Naive thymus-derived CD4-positive, alpha-beta T cell (primary cell): ENCODE measurements at regions not wholly inside any gene's neighbourhood (a gene's known extent, or its start where the extent isn't known, plus 50 kb on each side); places are given as distances from the start of the nearest gene placed in this dataset.

Experiments used
- ATAC-seq: fragments of 150-1000 bp; cut with Tn5 transposase; 2 replicates; pipeline ENCODE4 v1.10.0; 2021; ENCODE audit warnings: mild to moderate bottlenecking, moderate library complexity
- CTCF ChIA-PET: fragments of 350-600 bp; sonication (Branson Sonifier 250); formaldehyde crosslinking; loops from one replicate; lab custom pipeline; 2021; ENCODE audit warnings: antibody characterized with exemption; lab: Charles Lee
- POLR2A ChIA-PET: fragments of 350-600 bp; sonication (Branson Sonifier 250); formaldehyde crosslinking; loops from one replicate; lab custom pipeline; 2021; ENCODE audit warnings: antibody characterized with exemption, inconsistent platforms; lab: Charles Lee
- DNase-seq, 9 donors: peaks; one replicate each; pipeline versions ENCODE4 v3.0.0 to v3.0.0-alpha.2; 2020 to 2022; ENCODE audit warnings: mixed read lengths in 1 of 9
- H3K27ac ChIP-seq: one replicate; pipeline ENCODE4 v1.7.0; 2013; ENCODE audit warnings: mild to moderate bottlenecking, low read depth, low read length, moderate library complexity
- H3K27me3 ChIP-seq, 2 donors: one replicate each; pipeline ENCODE4 v1.7.0; 2013; ENCODE audit warnings: low read length in 2 of 2, mild to moderate bottlenecking in 2 of 2, moderate library complexity in 2 of 2; ENCODE audit not compliant: control insufficient read depth in 2 of 2, insufficient read depth in 2 of 2
- H3K36me3 ChIP-seq, 3 experiments: 1 replicate in 2 of 3; 2 replicates in 1 of 3; pipeline ENCODE4 v1.7.0; 2013; ENCODE audit warnings: low read length in 3 of 3, mild to moderate bottlenecking in 3 of 3, moderate library complexity in 1 of 3; ENCODE audit not compliant: insufficient read depth in 3 of 3, control insufficient read depth in 2 of 3
- H3K4me1 ChIP-seq, 2 donors: one replicate each; pipeline ENCODE4 v1.7.0; 2013; ENCODE audit warnings: low read length in 2 of 2, mild to moderate bottlenecking in 2 of 2, moderate library complexity in 1 of 2; ENCODE audit not compliant: control insufficient read depth in 2 of 2, insufficient read depth in 2 of 2
- H3K4me3 ChIP-seq: 2 replicates; pipeline ENCODE4 v1.7.0; 2013; ENCODE audit warnings: mild to moderate bottlenecking, low read length
- H3K9me3 ChIP-seq, 3 experiments: 1 replicate in 2 of 3; 2 replicates in 1 of 3; pipeline ENCODE4 v1.7.0; 2013; ENCODE audit warnings: low read length in 3 of 3; ENCODE audit not compliant: control insufficient read depth in 2 of 3
- H3K27ac Mint-ChIP-seq, 9 donors: one replicate each; pipeline ENCODE4 v1.8.0; 2020 to 2022; ENCODE audit warnings: mixed read lengths in 9 of 9, mild to moderate bottlenecking in 8 of 9, moderate library complexity in 5 of 9, inconsistent platforms in 2 of 9
- H3K27me3 Mint-ChIP-seq, 5 donors: one replicate each; pipeline ENCODE4 v1.8.0; 2021 to 2022; ENCODE audit warnings: mixed read lengths in 5 of 5, mild to moderate bottlenecking in 1 of 5
- H3K36me3 Mint-ChIP-seq, 5 donors: one replicate each; pipeline ENCODE4 v1.8.0; 2020 to 2022; ENCODE audit warnings: mixed read lengths in 5 of 5, mild to moderate bottlenecking in 3 of 5, inconsistent platforms in 1 of 5
- H3K4me1 Mint-ChIP-seq, 7 donors: one replicate each; pipeline ENCODE4 v1.8.0; 2020 to 2022; ENCODE audit warnings: mixed read lengths in 7 of 7, mild to moderate bottlenecking in 3 of 7, inconsistent platforms in 1 of 7
- H3K4me3 Mint-ChIP-seq, 10 donors: one replicate each; pipeline ENCODE4 v1.8.0; 2020 to 2022; ENCODE audit warnings: mild to moderate bottlenecking in 10 of 10, mixed read lengths in 10 of 10, moderate library complexity in 6 of 10, inconsistent platforms in 2 of 10
- H3K9me3 Mint-ChIP-seq, 11 donors: one replicate each; pipeline ENCODE4 v1.8.0; 2020 to 2022; ENCODE audit warnings: mixed read lengths in 11 of 11, mild to moderate bottlenecking in 4 of 11, inconsistent platforms in 1 of 11, moderate library complexity in 1 of 11
- intact Hi-C, 2 donors: fragments of 100-400 bp; cut with micrococcal nuclease; formaldehyde crosslinking; loops; one replicate each; pipeline ENCODE4 v1.15.1; 2023

DNA sequence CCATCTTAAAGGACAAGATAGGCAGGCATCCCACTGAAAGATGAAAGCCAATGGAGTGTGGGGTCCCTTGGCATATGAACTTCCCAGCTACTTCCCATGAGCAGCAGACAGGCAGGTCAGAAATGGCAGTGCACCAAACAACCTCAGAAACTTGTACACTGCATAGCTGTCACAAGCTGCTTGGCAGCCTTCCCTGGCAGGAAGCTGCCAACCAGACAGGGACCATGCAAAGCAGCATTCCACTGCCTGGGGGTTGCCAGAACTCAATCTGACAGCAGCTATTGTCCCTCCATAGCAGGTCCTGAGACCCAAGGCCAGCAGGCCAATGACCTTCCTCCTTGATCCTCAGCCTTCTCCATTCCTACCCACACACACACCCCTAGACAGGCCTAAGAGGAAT, 139.5 kb downstream of the PLCE1 start:
- Histone ChIP-seq H3K4me1 (no peaks in the 10 kb centered on the region), H3K27ac (no peak overlapping the region), H3K4me3 (no peak overlapping the region), H3K36me3 (no peaks in the 10 kb centered on the region), H3K9me3 (no peaks in the 10 kb centered on the region), H3K27me3 (no peaks in the 10 kb centered on the region)
- peaks cover 0 to 4% (median 0%) of the 10 kb centered on the region in 11 donors for H3K9me3 Mint-ChIP-seq
- ATAC-seq (no peak), DNase-seq (no peak)
- intact Hi-C loops = no loop called here
- peaks cover 0 to 23% (median 9%) of the 10 kb centered on the region in 5 donors for H3K27me3 Mint-ChIP-seq
- ChIA-PET POLR2A (no interaction called here), CTCF (no interaction called here)
- no peaks in the 10 kb centered on the region for H3K4me1 Mint-ChIP-seq
- no peak overlapping the region for H3K27ac Mint-ChIP-seq
- no peaks in the 10 kb centered on the region for H3K36me3 Mint-ChIP-seq
- H3K4me3 Mint-ChIP-seq = no peak overlapping the region

DNA sequence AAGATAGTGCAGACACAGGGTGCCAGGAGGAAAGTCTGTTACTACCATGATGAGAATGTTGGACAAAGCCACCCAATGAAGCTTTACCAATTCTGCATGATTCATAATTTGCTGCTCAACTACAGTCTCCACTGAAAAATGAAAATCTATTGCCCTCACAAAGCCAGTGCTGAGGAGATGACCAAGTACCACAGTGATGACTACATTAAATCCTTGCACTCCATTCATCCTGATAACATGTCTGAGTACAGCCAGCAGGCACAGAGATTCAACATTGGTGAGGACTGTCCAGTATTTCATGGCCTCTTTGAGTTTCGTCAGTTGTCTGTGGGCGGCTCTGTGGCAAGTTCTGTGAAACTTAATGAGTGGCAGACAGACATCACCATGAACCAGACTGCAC, 144.0 kb downstream of the PLCE1 start:
- H3K36me3 ChIP-seq = no peaks in the 10 kb centered on the region
- no peak overlapping the region for H3K27ac ChIP-seq
- Mint-ChIP-seq H3K36me3 (no peaks in the 10 kb centered on the region), H3K9me3 (no peaks in the 10 kb centered on the region), H3K4me1 (no peaks in the 10 kb centered on the region), H3K27ac (no peak overlapping the region), H3K27me3 (peaks cover 0 to 8% (median 0%) of the 10 kb centered on the region in 5 donors), H3K4me3 (no peak overlapping the region)
- H3K27me3 ChIP-seq = no peaks in the 10 kb centered on the region
- H3K4me1 ChIP-seq = no peaks in the 10 kb centered on the region
- ChIA-PET POLR2A (no interaction called here), CTCF (no interaction called here)
- no peak overlapping the region for H3K4me3 ChIP-seq
- no peak for DNase-seq
- no peaks in the 10 kb centered on the region for H3K9me3 ChIP-seq
- no peak for ATAC-seq
- intact Hi-C loops = no loop called here

DNA sequence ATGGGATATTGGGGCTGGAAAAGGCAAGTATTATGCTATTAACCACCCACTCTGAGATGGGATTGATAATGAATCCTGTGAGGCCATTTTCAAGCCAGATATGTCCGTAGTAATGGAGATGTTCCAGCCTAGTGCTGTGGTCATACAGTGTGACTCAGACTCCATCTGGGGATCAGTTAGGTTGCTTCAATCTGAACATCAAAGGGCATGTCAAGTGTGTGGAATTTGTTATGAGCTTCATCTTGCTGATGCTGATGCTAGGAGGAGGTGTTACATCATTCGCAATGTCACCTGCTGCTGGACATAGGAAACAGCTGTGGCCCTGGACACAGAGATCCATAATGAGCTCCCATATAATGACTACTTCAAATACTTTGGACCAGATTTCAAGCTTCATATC, 144.7 kb downstream of the PLCE1 start:
- Mint-ChIP-seq H3K27me3 (peaks cover 0 to 8% (median 0%) of the 10 kb centered on the region in 5 donors), H3K9me3 (no peaks in the 10 kb centered on the region), H3K4me1 (no peaks in the 10 kb centered on the region), H3K4me3 (no peak overlapping the region), H3K36me3 (no peaks in the 10 kb centered on the region), H3K27ac (no peak overlapping the region)
- POLR2A ChIA-PET = no interaction called here
- intact Hi-C loops = no loop called here
- CTCF ChIA-PET = no interaction called here
- Histone ChIP-seq H3K4me1 (no peaks in the 10 kb centered on the region), H3K27ac (no peak overlapping the region), H3K27me3 (no peaks in the 10 kb centered on the region), H3K9me3 (no peaks in the 10 kb centered on the region), H3K4me3 (no peak overlapping the region), H3K36me3 (no peaks in the 10 kb centered on the region)
- ATAC-seq = no peak
- DNase-seq = no peak

DNA sequence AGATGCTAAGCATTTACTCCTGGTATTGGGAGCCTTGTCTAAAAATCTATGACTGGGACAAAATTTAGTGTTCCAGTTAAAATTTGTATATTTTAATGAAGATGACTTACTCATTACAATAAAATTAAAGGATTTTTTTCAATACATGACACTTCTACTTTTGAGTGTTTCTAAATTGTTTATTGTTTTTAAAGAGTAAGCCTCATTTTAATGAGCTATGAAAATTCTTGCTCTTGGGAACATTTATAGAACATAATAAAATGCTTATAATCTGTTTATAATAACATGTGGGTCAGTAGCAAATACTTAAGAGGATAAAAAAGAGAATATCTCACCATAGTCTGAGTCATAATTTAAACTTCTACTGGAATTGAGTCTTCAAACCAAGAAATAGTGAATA, 149.5 kb downstream of the PLCE1 start:
- Mint-ChIP-seq H3K4me3 (no peak overlapping the region), H3K4me1 (no peaks in the 10 kb centered on the region), H3K9me3 (peaks cover 0 to 5% (median 1%) of the 10 kb centered on the region in 11 donors), H3K27me3 (peaks cover 0 to 13% (median 4%) of the 10 kb centered on the region in 5 donors), H3K27ac (no peak overlapping the region), H3K36me3 (no peaks in the 10 kb centered on the region)
- no peak for DNase-seq
- no peak overlapping the region for H3K4me3 ChIP-seq
- no peaks in the 10 kb centered on the region for H3K27me3 ChIP-seq
- intact Hi-C loops = no loop called here
- CTCF ChIA-PET = no interaction called here
- no peak overlapping the region for H3K27ac ChIP-seq
- H3K9me3 ChIP-seq = no peaks in the 10 kb centered on the region
- no peaks in the 10 kb centered on the region for H3K4me1 ChIP-seq
- no peak for ATAC-seq
- H3K36me3 ChIP-seq = no peaks in the 10 kb centered on the region
- POLR2A ChIA-PET = no interaction called here

DNA sequence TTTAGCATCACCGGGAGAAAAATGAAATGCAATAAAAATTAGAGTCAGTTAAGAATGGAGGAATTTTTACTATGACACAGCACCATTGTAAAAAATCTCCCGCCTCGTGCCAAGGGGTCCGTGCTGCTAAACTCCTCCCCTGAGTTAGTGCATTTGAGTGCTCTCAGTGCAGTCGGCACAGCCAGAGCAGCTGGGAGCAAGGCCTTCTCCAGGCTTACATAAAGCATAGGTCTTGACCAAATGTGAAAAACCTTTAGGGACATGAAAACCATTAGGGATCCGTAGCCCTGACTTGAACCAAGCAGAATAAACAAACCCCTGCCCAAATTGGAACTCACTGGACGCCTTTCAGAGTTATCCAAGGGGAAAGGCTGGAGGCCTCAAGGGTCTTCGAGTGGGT, 152.6 kb downstream of the PLCE1 start:
- intact Hi-C loops = no loop called here

DNA sequence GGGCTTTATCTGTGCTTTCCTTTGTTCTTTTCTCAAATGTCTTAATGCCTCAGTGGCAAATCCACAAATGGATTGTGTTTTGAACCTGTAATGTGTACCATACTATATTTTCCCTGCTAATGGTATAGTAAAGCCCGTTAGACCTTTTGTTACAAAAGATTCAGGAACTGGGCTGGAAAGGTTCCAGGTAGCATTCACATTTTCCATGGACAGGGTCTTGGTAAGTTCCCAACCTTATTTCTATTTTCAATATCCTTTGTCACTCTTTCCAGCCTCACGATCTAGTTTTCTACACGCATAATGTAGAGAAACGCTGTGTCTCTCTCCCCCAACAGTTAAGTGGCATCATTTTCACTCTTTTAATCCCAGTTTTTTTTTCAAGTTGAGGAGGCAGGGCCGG, 153.0 kb downstream of the PLCE1 start:
- intact Hi-C loops = no loop called here

More for the DNA sequence above, 152.6 kb downstream of the PLCE1 start:
- POLR2A ChIA-PET = no interaction called here
- ATAC-seq (no peak), DNase-seq (no peak)
- no peaks in the 10 kb centered on the region for H3K4me1 ChIP-seq
- H3K36me3 Mint-ChIP-seq = no peaks in the 10 kb centered on the region
- CTCF ChIA-PET = no interaction called here
- H3K27ac ChIP-seq = no peak overlapping the region
- H3K9me3 Mint-ChIP-seq = peaks cover 0 to 5% (median 2%) of the 10 kb centered on the region in 11 donors
- H3K36me3 ChIP-seq = no peaks in the 10 kb centered on the region
- H3K27ac Mint-ChIP-seq = no peak overlapping the region
- no peaks in the 10 kb centered on the region for H3K4me1 Mint-ChIP-seq
- no peaks in the 10 kb centered on the region for H3K9me3 ChIP-seq
- H3K4me3 ChIP-seq = no peak overlapping the region
- H3K4me3 Mint-ChIP-seq = no peak overlapping the region
- peaks cover 0 to 15% (median 15%) of the 10 kb centered on the region in 5 donors for H3K27me3 Mint-ChIP-seq
- no peaks in the 10 kb centered on the region for H3K27me3 ChIP-seq

DNA sequence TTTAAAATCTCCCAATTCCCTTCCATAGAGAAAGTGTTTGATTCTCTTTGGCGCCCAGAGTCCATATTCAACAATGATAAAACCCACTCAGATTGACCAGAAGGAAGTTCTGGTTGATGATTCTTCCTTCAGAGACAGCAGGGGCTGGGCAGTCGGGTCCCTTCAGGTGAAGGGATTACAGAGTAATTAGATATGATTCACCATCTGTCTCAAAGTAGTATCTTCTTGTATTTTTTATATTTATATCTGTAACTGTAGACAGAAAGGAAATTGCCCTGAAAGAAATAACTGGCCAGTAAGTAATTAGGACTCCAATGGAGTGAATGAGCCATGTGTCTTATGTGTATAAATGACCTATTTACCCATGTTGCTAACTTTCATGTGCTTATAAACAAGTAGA, 156.0 kb downstream of the PLCE1 start:
- Histone ChIP-seq H3K27ac (no peak overlapping the region), H3K27me3 (no peaks in the 10 kb centered on the region), H3K36me3 (no peaks in the 10 kb centered on the region), H3K9me3 (no peaks in the 10 kb centered on the region), H3K4me3 (no peak overlapping the region), H3K4me1 (no peaks in the 10 kb centered on the region)
- peaks cover 2 to 19% (median 13%) of the 10 kb centered on the region in 5 donors for H3K27me3 Mint-ChIP-seq
- no peak overlapping the region for H3K4me3 Mint-ChIP-seq
- ChIA-PET POLR2A (no interaction called here), CTCF (no interaction called here)
- H3K4me1 Mint-ChIP-seq = no peaks in the 10 kb centered on the region
- ATAC-seq (no peak), DNase-seq (no peak)
- H3K27ac Mint-ChIP-seq = no peak overlapping the region
- H3K9me3 Mint-ChIP-seq = peaks cover 0 to 2% (median 0%) of the 10 kb centered on the region in 11 donors
- intact Hi-C loops = no loop called here
- no peaks in the 10 kb centered on the region for H3K36me3 Mint-ChIP-seq

More for the DNA sequence above, 153.0 kb downstream of the PLCE1 start:
- peaks cover 0 to 5% (median 2%) of the 10 kb centered on the region in 11 donors for H3K9me3 Mint-ChIP-seq
- H3K36me3 Mint-ChIP-seq = no peaks in the 10 kb centered on the region
- Histone ChIP-seq H3K4me3 (no peak overlapping the region), H3K27me3 (no peaks in the 10 kb centered on the region), H3K4me1 (no peaks in the 10 kb centered on the region), H3K36me3 (no peaks in the 10 kb centered on the region), H3K27ac (no peak overlapping the region), H3K9me3 (no peaks in the 10 kb centered on the region)
- H3K27me3 Mint-ChIP-seq = peaks cover 0 to 20% (median 17%) of the 10 kb centered on the region in 5 donors
- no peak overlapping the region for H3K4me3 Mint-ChIP-seq
- ChIA-PET CTCF (no interaction called here), POLR2A (no interaction called here)
- H3K27ac Mint-ChIP-seq = no peak overlapping the region
- ATAC-seq (no peak), DNase-seq (no peak)
- no peaks in the 10 kb centered on the region for H3K4me1 Mint-ChIP-seq
